ENCODE measurements at regions not wholly inside any gene's neighbourhood (a gene's known extent, or its start where the extent isn't known, plus 50 kb on each side); places are given as distances from the start of the nearest gene placed in this dataset.

- Histone ChIP-seq H3K9me3 (ENCODE audit: control insufficient read depth, insufficient read depth, low read length) (no peaks in the 10 kb centered on the region), H3F3A (ENCODE audit: control insufficient read depth, insufficient read depth) (no peaks in the 10 kb centered on the region), H3K9me2 (replicated peaks; ENCODE audit: control insufficient read depth, low read length) (no peaks in the 10 kb centered on the region), H3K36me3 (ENCODE audit: control insufficient read depth, low read length) (no peaks in the 10 kb centered on the region), H3K4me2 (ENCODE audit: low read length) (no peak overlapping the region), H3K27me3 (ENCODE audit: control insufficient read depth, low read length) (no peaks in the 10 kb centered on the region), H3K79me2 (ENCODE audit: control insufficient read depth, low read length) (no peaks in the 10 kb centered on the region), H3K27ac (ENCODE audit: low read depth, low read length) (no peak overlapping the region), H3K4me1 (ENCODE audit: control insufficient read depth, low read length) (no peaks in the 10 kb centered on the region), H3K4me3 (ENCODE audit: low read length) (no peak overlapping the region), H4K20me1 (ENCODE audit: control insufficient read depth, insufficient read depth, low read depth, low read length) (no peaks in the 10 kb centered on the region)
- TF ChIP-seq CTCF (IDR thresholded peaks at IDR 0.05; ENCODE audit: low read depth, low read length, poor library complexity, severe bottlenecking) (no peak), EZH2phosphoT487 (IDR thresholded peaks at IDR 0.05; ENCODE audit: borderline replicate concordance, low read length) (no peak)
These were observed 1700.3 kb downstream of the OTOL1 start for GRCh38 chr3:163196815-163197374.

- Histone ChIP-seq H3K4me1 (ENCODE audit: control insufficient read depth, low read length) (no peaks in the 10 kb centered on the region), H3K9me2 (replicated peaks; ENCODE audit: control insufficient read depth, low read length) (no peaks in the 10 kb centered on the region), H3K4me3 (ENCODE audit: low read length) (no peak overlapping the region), H3K36me3 (ENCODE audit: control insufficient read depth, low read length) (no peaks in the 10 kb centered on the region), H3K27ac (ENCODE audit: low read depth, low read length) (no peak overlapping the region), H3F3A (ENCODE audit: control insufficient read depth, insufficient read depth) (no peaks in the 10 kb centered on the region), H3K4me2 (ENCODE audit: low read length) (no peak overlapping the region), H3K27me3 (ENCODE audit: control insufficient read depth, low read length) (no peaks in the 10 kb centered on the region), H3K9me3 (ENCODE audit: control insufficient read depth, insufficient read depth, low read length) (no peaks in the 10 kb centered on the region), H4K20me1 (ENCODE audit: control insufficient read depth, insufficient read depth, low read depth, low read length) (no peaks in the 10 kb centered on the region), H3K79me2 (ENCODE audit: control insufficient read depth, low read length) (no peaks in the 10 kb centered on the region)
- TF ChIP-seq EZH2phosphoT487 (IDR thresholded peaks at IDR 0.05; ENCODE audit: borderline replicate concordance, low read length) (no peak), CTCF (IDR thresholded peaks at IDR 0.05; ENCODE audit: low read depth, low read length, poor library complexity, severe bottlenecking) (no peak)
These were observed 1699.6 kb downstream of the OTOL1 start for GRCh38 chr3:163196245-163196644.

- Histone ChIP-seq H3K4me1 (ENCODE audit: control insufficient read depth, low read length) (no peaks in the 10 kb centered on the region), H3K36me3 (ENCODE audit: control insufficient read depth, low read length) (no peaks in the 10 kb centered on the region), H3K9me3 (ENCODE audit: control insufficient read depth, insufficient read depth, low read length) (no peaks in the 10 kb centered on the region), H3K79me2 (ENCODE audit: control insufficient read depth, low read length) (no peaks in the 10 kb centered on the region), H3F3A (ENCODE audit: control insufficient read depth, insufficient read depth) (no peaks in the 10 kb centered on the region), H3K27ac (ENCODE audit: low read depth, low read length) (no peak overlapping the region), H3K9me2 (replicated peaks; ENCODE audit: control insufficient read depth, low read length) (no peaks in the 10 kb centered on the region), H3K4me2 (ENCODE audit: low read length) (no peak overlapping the region), H4K20me1 (ENCODE audit: control insufficient read depth, insufficient read depth, low read depth, low read length) (no peaks in the 10 kb centered on the region), H3K4me3 (ENCODE audit: low read length) (no peak overlapping the region), H3K27me3 (ENCODE audit: control insufficient read depth, low read length) (no peaks in the 10 kb centered on the region)
- TF ChIP-seq EZH2phosphoT487 (IDR thresholded peaks at IDR 0.05; ENCODE audit: borderline replicate concordance, low read length) = no peak
- TF ChIP-seq CTCF (IDR thresholded peaks at IDR 0.05; ENCODE audit: low read depth, low read length, poor library complexity, severe bottlenecking) = no peak
These were observed 1689.2 kb downstream of the OTOL1 start for GRCh38 chr3:163185721-163186350.

Data from DOHH2 (cell line).